Kidney tubule cell (primary cell): ENCODE measurements at regions not wholly inside any gene's neighbourhood (a gene's known extent, or its start where the extent isn't known, plus 50 kb on each side); places are given as distances from the start of the nearest gene placed in this dataset.

Experiments used
- DNase-seq: peaks from one replicate; pipeline ENCODE4 v3.0.0-alpha.2; 2018; ENCODE audit warnings: low spot score

DNA sequence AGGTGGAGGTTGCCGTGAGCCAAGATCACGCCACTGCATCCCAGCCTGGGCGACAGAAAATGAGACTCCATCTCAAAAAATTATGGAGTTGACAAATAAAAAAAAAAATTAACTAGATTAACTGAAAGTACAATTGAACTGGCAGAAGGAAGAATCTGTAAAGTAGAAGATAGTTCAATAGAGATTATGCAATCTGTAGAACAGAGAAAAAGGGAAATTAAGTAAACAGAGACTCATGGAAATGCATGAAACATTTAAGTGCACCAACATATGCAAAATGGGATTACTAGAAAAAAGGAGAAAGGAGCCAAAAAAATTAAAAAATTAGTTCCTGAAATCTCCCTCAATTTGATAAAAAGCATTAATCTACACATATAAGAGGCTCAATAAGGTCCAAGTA is 188.8 kb upstream of the KHDRBS2 start:
- no peak for DNase-seq

DNA sequence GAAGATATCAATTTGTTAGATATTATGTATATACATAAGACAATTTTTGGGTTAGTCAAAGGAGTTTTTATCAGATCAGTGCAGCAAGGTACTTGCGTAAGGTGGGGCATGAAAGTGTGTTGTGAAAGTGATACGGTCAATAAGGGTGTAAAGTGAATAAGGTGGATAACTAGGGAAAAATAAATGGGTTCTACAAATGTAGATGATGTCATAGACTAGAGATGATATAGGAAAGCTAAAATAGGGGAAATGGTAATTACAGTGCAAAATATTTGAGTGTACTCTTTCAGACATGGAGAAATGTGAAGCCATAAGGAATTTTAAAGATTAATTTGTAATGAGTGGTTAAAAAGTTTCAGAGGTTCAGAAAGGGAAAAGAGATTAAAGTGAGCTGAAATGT is 180.6 kb upstream of the KHDRBS2 start:
- DNase-seq, result no peak

DNA sequence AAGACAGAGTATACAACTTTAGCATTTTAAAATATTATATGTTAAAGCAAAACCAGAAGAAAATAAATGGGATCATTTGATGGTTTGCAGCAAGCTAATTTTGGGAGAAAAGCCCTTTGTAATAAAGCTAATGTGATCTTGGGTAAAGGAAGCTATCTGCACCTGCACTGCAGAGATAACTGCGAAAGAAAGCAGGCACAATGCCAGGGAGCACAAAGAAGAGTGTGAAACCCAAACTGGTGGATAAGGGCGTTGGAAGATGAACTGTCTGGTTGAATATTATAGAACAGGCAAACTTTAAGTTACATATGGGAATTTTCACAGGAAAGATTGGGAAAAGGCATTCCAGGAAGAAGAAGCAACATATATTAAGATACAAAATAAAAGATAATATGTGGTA is 179.2 kb upstream of the KHDRBS2 start:
- DNase-seq, result no peak

DNA sequence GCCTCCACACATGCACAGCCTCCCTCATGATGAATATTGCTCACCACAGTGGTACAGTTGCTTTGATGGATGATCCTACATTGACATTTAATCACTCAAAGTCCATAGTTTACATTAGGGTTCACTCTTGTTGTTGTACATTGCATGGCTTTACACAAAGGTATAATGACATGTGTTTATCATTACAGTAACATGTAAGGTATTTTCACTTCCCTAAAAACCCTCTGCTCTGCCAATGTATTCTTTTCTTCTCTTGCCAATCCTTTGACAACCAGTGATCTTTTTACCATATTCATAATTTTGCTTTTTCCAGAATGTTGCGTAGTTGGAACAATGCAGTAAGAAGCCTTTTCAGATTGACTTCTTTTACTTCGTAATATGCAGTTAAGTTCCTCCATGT is 166.6 kb upstream of the KHDRBS2 start:
- DNase-seq, result no peak

DNA sequence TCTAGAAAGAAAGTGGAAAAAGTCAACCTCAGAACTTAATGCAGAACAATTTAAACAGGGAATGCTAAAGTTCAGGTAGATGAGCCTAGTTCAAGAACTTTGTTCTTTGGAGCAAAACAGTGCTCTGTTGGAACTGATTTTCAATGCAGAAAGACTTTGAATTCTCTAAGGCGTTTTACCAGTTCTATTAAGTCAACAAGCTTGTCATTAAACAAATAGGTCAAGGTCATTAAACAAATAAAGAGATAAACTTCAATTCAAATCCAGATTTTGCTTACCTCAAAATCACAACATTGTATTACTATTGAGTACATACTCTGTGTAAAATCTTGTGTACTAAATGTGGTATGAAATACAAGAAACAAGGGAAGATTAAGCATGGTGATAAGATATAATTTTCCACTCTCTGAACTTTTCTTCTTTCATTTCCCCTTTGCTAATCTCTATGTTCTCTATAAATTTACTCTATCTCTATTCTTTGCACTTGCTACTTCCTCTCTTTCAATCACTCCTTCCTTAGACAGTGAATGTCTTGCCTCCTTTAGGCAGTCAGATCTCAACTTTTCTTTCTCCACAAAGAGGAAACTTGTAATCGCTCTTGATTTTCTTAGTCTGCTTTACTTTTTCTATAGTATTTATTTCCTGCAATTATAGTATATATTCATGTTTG is 160.8 kb upstream of the KHDRBS2 start:
- DNase-seq, result no peak

DNA sequence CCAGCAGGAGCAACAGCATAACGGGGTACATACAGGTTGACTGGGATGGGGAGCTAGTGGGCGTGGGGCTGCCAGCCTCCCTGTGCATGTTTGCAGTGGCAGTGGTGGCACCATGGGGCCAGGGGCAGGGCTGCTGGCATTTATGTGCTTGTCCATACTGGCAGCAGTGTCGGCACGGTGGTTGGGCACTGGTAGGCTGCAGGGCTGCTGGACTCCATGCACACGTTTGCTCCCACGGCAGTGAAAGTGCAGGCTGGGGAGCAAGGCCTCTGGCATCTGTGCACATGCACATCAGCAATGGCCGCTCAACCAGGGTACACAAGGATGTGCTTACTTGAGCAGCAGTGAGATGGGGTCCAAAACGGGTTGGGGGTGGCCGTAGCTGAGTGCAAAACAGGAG is 159.5 kb upstream of the KHDRBS2 start:
- DNase-seq, result no peak

DNA sequence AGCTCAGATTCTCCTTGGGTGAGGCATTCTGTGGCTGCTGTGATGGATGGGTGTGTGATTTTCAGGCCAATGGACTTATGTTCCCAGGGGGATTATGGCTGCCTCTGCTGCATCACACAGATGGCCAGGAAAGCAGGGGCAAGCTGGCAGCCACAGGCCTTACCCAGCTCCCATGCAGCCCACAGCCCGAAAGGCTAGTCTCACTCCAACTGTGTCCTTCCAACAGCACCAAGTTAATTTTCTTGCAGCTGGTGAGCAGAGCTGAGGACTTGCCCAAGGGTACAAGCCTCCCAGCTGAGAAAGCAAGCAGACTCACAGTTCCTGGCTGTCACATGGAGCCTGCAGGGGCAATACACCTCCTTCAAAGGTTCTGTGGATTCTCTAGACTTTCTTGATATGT is 155.2 kb upstream of the KHDRBS2 start:
- DNase-seq, result no peak

DNA sequence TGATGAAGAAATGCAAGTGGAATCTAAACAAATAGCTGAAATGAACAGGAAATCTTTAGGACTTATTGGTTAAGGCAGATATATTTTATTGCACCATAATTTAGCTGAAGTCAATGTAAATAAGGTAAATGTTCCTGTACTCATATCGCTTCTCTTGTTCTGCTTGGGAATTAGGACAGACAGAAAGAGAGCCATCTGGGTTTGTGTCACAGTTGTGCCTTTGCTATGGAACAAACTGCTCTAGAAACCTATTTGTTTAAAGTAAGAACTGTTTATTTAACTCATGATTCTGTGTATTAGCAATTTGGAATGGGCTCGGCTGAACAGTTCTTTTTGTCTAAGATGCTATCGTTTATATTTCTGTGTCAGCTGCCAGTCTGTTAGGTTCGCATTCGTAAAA is 143.8 kb upstream of the KHDRBS2 start:
- no peak for DNase-seq

DNA sequence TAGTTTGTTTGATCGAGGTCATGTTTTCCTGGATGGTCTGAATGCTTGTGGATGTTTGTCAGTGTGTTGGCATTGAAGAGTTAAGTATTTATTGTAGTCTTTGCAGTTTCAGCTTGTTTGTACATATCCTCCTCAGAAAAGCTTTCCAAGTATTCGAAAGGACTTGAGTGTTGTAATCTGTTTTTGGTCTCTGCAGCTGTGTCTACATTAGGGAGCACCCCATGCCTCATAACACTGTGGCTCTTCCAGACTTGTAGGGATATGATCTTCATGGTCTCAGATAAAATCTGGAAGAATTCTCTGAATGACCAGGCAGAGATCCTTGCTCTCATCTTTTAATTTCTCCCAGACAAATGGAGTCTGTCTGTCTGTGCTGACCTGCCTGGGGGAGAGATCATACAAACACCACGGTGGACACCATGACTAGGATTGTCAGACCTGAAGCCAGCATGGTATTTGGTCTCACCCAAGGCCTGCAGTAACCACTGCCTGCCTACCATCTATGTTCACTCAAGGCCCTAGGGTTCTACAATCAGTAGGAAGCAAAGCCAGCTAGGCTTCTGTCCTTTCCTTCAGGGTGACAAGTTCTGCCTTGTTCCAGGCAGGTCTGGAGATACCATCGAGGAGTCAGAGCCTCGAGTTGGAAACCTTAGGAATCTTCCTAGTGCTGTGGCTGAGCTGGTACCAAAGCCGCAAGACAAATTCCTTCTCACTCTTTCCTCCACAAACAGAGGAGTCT is 114.7 kb upstream of the KHDRBS2 start:
- no peak for DNase-seq

DNA sequence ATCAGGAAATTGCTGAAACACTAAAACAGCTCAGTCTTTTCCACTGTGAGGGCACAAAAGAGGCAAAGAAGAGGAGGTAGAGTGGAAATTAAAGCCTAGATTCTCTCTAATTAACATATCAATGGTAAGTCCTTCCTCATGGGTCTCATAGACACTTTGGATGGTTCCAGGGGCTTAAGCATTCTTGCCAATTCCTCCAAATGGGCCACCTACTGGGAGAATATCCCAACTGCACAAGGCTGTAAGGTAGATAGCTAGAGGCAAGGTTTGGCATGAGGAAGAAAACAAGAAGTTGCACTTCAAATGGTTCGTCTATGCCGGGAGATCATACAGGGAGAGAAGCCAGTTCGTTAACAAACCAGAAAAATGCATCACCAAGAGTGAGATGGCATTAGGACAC is 107.6 kb upstream of the KHDRBS2 start:
- DNase-seq, result no peak

DNA sequence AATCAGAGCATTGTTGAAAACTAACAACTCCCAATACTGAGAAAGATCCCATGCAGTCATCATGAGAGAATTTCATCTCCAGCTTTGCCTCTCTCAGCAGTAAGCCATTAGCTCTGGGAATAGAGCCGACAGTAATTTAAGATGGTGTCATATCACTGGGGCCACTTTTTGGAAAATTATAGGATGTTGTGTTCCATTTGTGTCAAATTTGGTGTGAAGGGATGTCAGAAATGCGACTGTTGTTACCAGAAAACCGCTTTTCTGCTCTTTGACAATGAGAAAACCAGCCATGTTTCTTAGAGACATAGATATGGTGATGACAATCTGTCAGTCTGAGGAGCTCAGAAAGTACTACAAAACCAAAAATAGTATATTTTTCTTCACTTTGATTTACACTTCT is 106.3 kb upstream of the KHDRBS2 start:
- DNase-seq, result no peak

DNA sequence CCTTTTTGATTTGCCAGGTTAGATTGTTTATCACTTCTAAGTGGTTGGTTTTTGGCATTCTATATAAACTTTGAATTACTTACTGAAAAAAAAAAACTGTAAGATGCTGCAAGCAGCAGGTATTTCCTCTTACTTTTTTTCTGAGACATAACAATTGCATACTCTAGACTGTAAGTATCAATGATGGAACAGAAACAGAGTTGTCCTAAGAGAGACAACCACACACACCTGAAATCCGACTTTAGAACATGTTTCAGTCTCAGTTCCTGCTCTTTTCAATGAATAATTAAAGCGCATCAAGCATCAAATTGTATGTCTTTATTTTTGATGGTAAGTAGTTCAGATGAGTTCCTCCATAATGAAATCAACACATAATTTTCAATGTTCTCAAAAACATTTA is 105.3 kb upstream of the KHDRBS2 start:
- no peak for DNase-seq

DNA sequence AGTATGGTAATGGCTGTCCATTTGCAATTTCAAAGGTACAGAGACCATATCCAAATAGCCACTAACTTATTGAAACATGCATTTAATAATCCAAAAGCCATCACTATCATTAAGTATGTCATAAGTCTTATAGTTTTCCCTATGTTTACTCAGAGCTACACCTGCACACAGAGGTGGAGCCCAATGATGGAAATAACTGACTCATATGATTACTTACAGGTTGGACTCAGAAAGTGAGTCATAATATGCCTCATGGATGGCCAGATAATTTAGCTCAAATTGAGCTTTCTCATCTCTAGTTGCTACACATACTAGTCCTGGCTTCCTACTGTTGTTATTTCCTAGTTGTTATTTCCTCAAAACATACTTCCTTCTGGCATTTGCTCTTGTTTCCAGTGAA is 104.4 kb upstream of the KHDRBS2 start:
- DNase-seq, result peak; percentile 7

DNA sequence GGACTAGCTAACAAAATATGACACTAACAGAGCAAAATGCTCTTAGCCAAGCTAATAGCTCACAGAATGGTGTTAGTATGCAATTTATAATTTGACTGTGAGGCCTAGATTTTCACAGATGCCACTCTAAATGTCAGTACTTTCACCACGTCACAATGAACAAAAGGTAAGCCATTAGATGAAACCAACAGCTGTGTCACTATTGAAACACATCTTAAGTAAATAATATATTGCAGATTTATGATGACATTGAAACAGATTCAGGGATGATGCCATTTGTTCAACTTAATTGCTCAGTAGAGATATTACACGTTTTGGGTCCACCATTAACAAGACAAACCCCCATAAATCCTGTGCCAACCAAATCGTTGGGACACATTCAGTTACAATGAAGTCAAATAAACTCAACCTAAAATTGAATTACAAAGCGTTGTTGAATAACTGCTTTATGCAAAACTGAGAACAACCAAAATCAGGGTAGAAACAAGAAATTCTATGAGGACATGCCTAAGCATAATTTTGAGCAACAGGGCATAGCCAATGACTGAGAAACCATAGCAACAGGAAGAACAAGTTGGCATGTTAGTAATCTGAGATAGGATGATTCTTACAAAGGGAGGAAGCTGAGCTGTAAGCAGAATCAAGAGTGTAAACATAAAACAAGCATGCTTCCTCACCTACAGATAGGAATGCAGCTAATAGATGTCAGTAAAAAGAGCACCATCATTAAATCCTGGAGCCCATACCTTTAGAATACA is 85.6 kb upstream of the KHDRBS2 start:
- DNase-seq, result no peak

DNA sequence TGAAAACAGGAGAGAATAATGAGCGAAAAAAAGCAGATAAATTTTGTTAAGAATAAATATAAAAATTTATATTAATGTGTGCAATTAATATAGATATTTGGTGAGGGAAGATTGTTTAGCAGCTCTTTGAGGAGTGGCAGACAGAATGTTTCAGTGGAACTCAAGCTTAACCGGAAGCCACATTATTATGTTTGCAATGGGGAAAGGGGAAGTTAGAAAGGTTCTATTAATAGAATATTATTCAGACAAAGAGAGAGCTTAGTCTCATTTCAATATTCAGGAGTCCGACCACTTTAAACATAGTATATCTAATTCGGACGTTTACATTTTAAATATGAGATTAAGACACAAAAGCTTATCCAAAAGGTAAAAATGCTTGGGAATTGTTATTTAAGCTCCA is 81.6 kb upstream of the KHDRBS2 start:
- no peak for DNase-seq

DNA sequence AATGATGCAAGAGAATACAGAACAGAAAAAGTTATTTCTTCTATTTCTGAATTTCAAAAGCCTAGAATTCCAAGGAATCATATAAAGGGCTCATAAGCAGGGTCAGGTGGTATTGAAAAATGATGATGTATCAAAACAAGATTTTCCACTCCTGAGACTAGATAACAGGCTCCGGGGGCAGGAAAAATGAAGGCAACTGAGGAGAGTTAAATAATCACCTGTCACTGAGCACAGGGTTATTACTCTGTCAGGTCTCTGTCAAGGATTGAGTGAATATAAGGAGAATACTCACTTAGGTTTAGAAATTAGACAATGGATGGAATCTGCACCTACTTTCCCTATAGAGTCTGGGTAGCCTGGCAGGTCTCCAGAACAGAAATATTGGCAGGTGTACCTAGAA is 76.1 kb upstream of the KHDRBS2 start:
- no peak for DNase-seq

DNA sequence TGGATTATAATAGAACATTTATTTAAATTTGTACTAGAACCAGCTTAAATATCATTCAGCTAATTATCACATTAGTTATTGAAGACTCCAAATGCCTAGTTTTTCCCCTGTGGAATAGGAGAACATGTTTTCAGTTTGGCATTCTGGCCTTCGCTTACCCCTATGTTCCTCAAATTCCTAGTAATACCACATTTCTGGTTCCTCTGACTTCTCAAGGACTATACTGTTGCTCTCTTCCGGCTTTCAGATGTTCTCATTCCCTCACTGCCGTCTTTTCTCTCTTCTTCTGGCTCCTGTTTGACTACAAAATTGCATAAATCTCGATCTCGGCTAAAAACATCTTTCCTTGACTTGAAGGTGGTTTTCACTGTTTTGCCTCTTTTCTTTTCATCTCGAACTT is 71.8 kb upstream of the KHDRBS2 start:
- no peak for DNase-seq

DNA sequence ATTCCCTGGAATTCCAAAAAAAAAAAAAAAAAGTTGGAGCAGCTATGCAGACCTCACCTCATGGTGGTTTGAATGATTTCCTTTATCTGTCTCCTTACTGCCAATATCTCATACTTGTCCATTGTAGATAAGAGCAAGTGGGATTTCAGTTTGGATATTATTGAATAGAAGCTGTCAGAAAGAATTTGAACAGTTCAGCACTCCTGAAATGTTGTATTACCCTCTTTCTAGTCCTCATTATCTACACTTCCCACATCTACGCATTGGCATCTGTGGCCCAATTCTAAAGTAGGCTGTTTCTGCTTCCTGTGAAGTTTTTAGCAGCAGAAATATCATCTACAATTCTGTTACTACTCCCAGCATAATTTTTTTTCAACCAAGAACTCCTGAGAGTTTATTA is 68.2 kb upstream of the KHDRBS2 start:
- DNase-seq, result no peak

DNA sequence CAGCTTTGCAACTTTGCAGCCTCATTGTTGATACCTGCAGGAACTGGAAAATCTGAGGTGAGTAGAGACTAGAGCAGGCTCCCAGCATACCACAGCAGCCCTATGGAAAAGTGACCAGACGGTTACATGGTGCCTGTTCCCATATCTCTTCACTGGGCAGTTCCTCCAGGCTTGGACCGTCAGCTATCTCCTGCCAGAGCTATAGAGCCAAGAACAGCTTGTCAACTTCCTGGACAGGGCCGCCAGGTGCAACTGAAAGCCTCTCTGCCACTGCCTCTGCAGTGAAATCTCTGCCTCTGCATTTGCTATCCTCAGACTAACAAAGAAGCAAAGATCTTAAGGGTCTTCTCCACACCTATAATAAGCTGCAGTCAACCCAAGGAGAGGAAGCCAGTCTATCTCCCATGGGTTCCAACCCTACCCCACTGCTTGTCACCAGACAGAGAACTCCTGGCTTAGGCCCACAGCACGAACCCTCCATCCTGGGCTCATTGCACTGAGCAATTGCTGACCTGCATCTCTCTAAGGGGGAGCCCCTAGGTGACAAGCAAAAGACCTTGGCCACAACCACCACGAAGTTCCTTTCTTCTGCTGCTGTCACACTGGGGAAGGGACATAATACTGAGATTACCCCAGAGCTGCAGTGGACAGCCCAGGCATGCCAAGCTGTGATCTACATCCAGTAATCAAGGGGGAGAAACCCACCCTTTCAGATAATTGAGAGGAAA is 60.1 kb upstream of the KHDRBS2 start:
- no peak for DNase-seq

DNA sequence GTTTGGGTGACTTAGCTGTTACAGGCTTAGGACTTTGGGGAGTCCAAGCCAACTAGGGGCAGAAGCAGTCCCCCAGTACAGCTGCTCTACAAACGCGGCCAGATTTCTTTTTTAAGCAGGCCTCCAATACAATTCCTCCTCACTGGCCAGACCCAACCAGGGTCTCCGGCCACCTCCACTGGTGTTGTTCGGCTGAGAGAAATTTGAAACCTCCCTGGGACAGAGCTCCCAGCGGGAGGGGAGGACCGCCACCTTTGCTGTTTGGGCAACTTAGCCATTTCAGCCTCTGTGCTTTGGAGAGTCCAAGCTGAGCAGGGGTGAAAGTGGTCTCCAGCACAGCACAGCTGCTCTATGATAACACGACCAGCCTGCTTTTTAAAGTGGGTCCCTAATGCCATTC is 59.4 kb upstream of the KHDRBS2 start:
- no peak for DNase-seq

DNA sequence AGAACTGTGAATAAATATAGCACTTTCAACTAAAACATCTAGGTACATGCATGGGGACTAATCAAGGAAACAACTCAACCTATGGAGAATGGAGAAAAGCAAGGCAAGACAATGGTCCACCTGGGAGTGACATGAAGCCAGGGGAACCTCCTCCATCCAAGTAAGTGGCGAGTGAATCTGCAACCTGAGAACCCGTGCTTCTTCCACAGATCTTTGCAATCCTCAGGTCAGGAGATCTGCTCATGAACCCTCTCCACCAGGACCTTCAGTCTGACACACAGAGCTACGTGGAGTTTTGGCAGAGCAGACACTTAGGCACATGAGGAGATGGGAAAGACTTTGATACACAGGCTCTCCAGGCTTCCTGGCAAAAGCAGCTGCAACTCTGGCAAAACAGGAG is 58.8 kb upstream of the KHDRBS2 start:
- DNase-seq, result no peak

DNA sequence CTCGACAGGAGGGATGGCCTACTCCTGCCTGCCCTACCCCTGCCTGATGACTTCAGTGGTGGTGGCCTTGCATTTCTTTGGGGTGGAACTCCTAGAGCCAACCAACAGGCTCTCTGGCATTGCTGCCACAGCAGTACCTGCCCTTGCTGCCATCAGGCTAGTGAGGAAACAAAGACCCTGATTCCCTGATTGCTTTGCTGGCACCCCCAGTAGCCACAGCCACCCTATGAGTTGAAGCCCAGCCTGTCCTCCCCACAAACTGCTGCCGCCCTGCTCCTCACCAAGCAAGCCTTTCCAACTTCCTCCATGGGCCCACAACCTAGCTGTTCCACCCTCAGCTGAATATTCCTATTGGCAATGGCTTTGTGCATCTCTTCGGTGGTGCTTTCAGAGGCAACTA is 52.5 kb upstream of the KHDRBS2 start:
- DNase-seq, result no peak
